K562 (cell line): ENCODE measurements at regions not wholly inside any gene's neighbourhood (a gene's known extent, or its start where the extent isn't known, plus 50 kb on each side); places are given as distances from the start of the nearest gene placed in this dataset.

ENCODE experiments used
- ATAC-seq: fragments of 200-7000 bp; cut with Tn5 transposase; 3 replicates; pipeline ENCODE4 v1.9.1; 2020; ENCODE audit warnings: moderate library complexity
- BruUV-seq: library from RNA; stranded (reverse); fragments of 400-500 nt; replicated peaks from 2 replicates; lab custom pipeline; 2021; lab: Mats Ljungman, UMichigan
- CTCF ChIA-PET: fragments of 300-600 bp; formaldehyde crosslinking; extraction: SDS; loops from one replicate; lab custom pipeline; 2021; ENCODE audit warnings: low intra/inter-chr PET ratio; lab: Yijun Ruan, JAX
- POLR2A ChIA-PET: fragments of 300-600, 350-650 bp; sonication (Branson Sonifier 250); formaldehyde crosslinking; extraction: SDS; loops from one replicate; lab custom pipeline; 2021; ENCODE audit warnings: antibody characterized with exemption, inconsistent platforms; lab: Yijun Ruan, JAX
- DNase-seq, 4 experiments: peaks; one replicate each; pipeline versions ENCODE4 v3.0.0 to v3.0.0-alpha.2; 2011 to 2018; ENCODE audit warnings: low spot score in 3 of 4, mixed read lengths in 3 of 4; ENCODE audit errors: extremely low read depth in 1 of 4
- FAIRE-seq: peaks from 2 replicates; lab custom pipeline; 2011; peaks lifted over from hg19 to GRCh38; lab: Jason Lieb, UNC
- H2AFZ ChIP-seq: 2 replicates; pipeline ENCODE4 v1.6.0; 2011; ENCODE audit warnings: low read depth, low read length, control low read depth, inconsistent platforms
- H3K27ac ChIP-seq: fragments of 200-600 bp; 3 replicates; pipeline ENCODE4 v1.8.0; 2011; ENCODE audit warnings: low read depth, mild to moderate bottlenecking, control low read depth, inconsistent platforms, low read length, moderate library complexity, mixed read lengths; ENCODE audit errors: extremely low read depth
- H3K27me3 ChIP-seq, 2 experiments: fragments of 300-600 bp in 1 of 2; 2 replicates in 1 of 2; 3 replicates in 1 of 2; pipeline versions ENCODE4 v1.6.0 to v1.8.0; 2011; ENCODE audit warnings: inconsistent platforms in 2 of 2, low read length in 2 of 2, mild to moderate bottlenecking in 1 of 2, mixed read lengths in 1 of 2, moderate library complexity in 1 of 2; ENCODE audit not compliant: control insufficient read depth in 2 of 2, insufficient read depth in 2 of 2
- H3K36me3 ChIP-seq: fragments of 300-600 bp; 3 replicates; pipeline ENCODE4 v1.8.0; 2011; ENCODE audit warnings: mild to moderate bottlenecking, low read length, inconsistent platforms; ENCODE audit not compliant: control insufficient read depth, insufficient read depth
- H3K4me1 ChIP-seq, 2 experiments: fragments of 200-600 bp in 1 of 2; replicated peaks in 1 of 2; 2 replicates in 1 of 2; 3 replicates in 1 of 2; pipeline versions ENCODE4 v1.5.1 to v1.8.0; 2011; ENCODE audit warnings: inconsistent platforms in 2 of 2, low read length in 2 of 2, mild to moderate bottlenecking in 1 of 2, mixed read lengths in 1 of 2, moderate library complexity in 1 of 2; ENCODE audit not compliant: control insufficient read depth in 2 of 2, insufficient read depth in 2 of 2
- H3K4me2 ChIP-seq: 2 replicates; pipeline ENCODE4 v1.6.1; 2011; ENCODE audit warnings: low read length, control low read depth, inconsistent platforms, mixed read lengths; ENCODE audit not compliant: insufficient read depth
- H3K4me3 ChIP-seq: fragments of 200-600 bp; sonication (generic), shearing (Covaris generic); 2 replicates; pipeline ENCODE4 v1.5.1; 2016; ENCODE audit warnings: control low read depth, inconsistent platforms
- H3K79me2 ChIP-seq: fragments of 200-600 bp; 3 replicates; pipeline ENCODE4 v1.8.0; 2011; ENCODE audit warnings: low read length, inconsistent platforms; ENCODE audit not compliant: control insufficient read depth, insufficient read depth
- H3K9ac ChIP-seq, 2 experiments: 2 replicates each; pipeline versions ENCODE4 v1.6.0 to v1.6.1; 2011; ENCODE audit warnings: low read depth in 2 of 2, low read length in 2 of 2, control low read depth in 1 of 2, inconsistent platforms in 1 of 2, mild to moderate bottlenecking in 1 of 2, mixed read lengths in 1 of 2; ENCODE audit not compliant: insufficient read depth in 1 of 2
- H3K9me1 ChIP-seq: one replicate; pipeline ENCODE4 v1.6.0; 2011; ENCODE audit warnings: inconsistent platforms, mild to moderate bottlenecking, low read length, moderate library complexity; ENCODE audit not compliant: control insufficient read depth, insufficient read depth
- H3K9me3 ChIP-seq: replicated peaks from 2 replicates; pipeline ENCODE4 v1.5.1; 2011; ENCODE audit warnings: low read depth, low read length, inconsistent platforms; ENCODE audit not compliant: control insufficient read depth, insufficient read depth
- H4K20me1 ChIP-seq: replicated peaks from 2 replicates; pipeline ENCODE4 v1.6.1; 2011; ENCODE audit warnings: low read length, inconsistent platforms, mixed read lengths; ENCODE audit not compliant: control insufficient read depth, insufficient read depth
- CBX1 ChIP-seq: sonication (generic); IDR thresholded peaks from 2 replicates; pipeline ENCODE4 v1.6.1; 2016; ENCODE audit warnings: antibody characterized with exemption, low read depth, mild to moderate bottlenecking
- CCAR2 ChIP-seq: fragments of 200-400 bp; formaldehyde crosslinking; IDR thresholded peaks from 2 replicates; pipeline ENCODE4 v1.6.1; 2017; ENCODE audit warnings: mild to moderate bottlenecking, low read depth, low read length
- DPF2 ChIP-seq: fragments of 450-650 bp; IDR thresholded peaks from 2 replicates; pipeline ENCODE4 v1.6.1; 2016
- FOXJ3 ChIP-seq: sonication (generic); formaldehyde crosslinking; IDR thresholded peaks from 2 replicates; pipeline ENCODE4 v1.4.0; 2020; ENCODE audit warnings: mild to moderate bottlenecking, missing genetic modification reagents
- HSF4 ChIP-seq: fragments of 250-450 bp; sonication (Bioruptor Pico); IDR thresholded peaks from 2 replicates; pipeline ENCODE4 v2.1.2; 2022; ENCODE audit warnings: mild to moderate bottlenecking, moderate library complexity, borderline replicate concordance
- KLF16 ChIP-seq: IDR thresholded peaks from 2 replicates; pipeline ENCODE4 v1.6.1; 2016; ENCODE audit warnings: antibody characterized with exemption
- NRF1 ChIP-seq, 2 experiments: fragments of 450-650 bp; IDR thresholded peaks in 1 of 2; conservative IDR thresholded peaks in 1 of 2; 2 replicates each; pipeline ENCODE4 v1.6.1; 2014; ENCODE audit warnings: mild to moderate bottlenecking in 2 of 2
- TCFL5 ChIP-seq: fragments of 250-450 bp; sonication (Bioruptor Pico); conservative IDR thresholded peaks from 2 replicates; pipeline ENCODE4 v1.6.1; 2021; ENCODE audit warnings: mild to moderate bottlenecking, moderate library complexity, matching md5 sums
- TFAM ChIP-seq: fragments of 250-450 bp; sonication (Bioruptor Pico); conservative IDR thresholded peaks from 2 replicates; pipeline ENCODE4 v1.5.0; 2021; ENCODE audit warnings: mild to moderate bottlenecking, moderate library complexity
- ZNF644 ChIP-seq: fragments of 200-800 bp; sonication (Bioruptor generic); IDR thresholded peaks from 2 replicates; pipeline ENCODE4 v1.6.1; 2016; ENCODE audit warnings: low read depth, missing genetic modification characterization, missing compliant biosample characterization
- ZNF766 ChIP-seq: fragments of 200-800 bp; sonication (Bioruptor generic); conservative IDR thresholded peaks from 2 replicates; pipeline ENCODE4 v1.6.1; 2016; ENCODE audit warnings: missing genetic modification characterization, missing compliant biosample characterization
- WGBS: fragments of 100-300 bp; shearing (Covaris generic); methylation state at CpG from one replicate; pipeline ENCODE4 v1.1.6; 2016; ENCODE audit warnings: low coverage, mixed read lengths; ENCODE audit not compliant: insufficient coverage; ENCODE audit errors: missing lambda C conversion rate; 5-methylcytosine and 5-hydroxymethylcytosine counted together
- in situ Hi-C: fragments of 300-500 bp; cut with MboI; formaldehyde crosslinking; loops from 4 replicates; pipeline ENCODE4 v1.15.0; 2018; ENCODE audit warnings: inconsistent platforms, mixed read lengths
- intact Hi-C: fragments of 100-400 bp; cut with micrococcal nuclease; formaldehyde crosslinking; loops from 2 replicates; pipeline ENCODE4 v1.14.2; 2022
- TF ChIP-seq, protein P1 (sequence below): fragments of 450-650 bp; formaldehyde crosslinking; IDR thresholded peaks from 2 replicates; pipeline ENCODE4 v1.4.0; 2020; ENCODE audit warnings: mild to moderate bottlenecking, moderate library complexity
- TF ChIP-seq, protein P2 (sequence below): sonication (generic); formaldehyde crosslinking; IDR thresholded peaks from 2 replicates; pipeline ENCODE4 v1.9.0; 2022; ENCODE audit warnings: mild to moderate bottlenecking, missing genetic modification reagents

DNA sequence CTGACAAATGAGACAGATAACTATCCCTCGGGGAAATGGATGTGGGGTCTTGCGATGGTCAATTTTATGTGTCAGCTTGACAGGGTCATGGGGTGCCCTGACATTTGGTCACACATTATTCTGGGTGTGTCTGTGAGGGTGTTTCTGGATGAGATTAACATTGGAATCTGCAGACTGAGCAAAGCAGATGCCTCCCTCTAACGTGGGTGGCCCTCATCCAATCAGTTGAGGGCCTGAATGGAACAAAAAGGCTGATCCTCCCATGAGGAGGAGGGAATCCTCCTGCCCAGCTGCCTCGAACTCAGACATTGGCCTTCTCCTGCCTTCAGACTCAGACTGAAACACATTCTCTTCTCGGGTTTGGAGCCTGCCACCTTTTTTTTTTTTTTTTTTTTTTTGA, 69.0 kb downstream of the MINAR1 start:
- H2AFZ ChIP-seq = no peak overlapping the region
- BruUV-seq = no TSS peak
- peaks cover 0 to 4% of the 10 kb centered on the region in 2 experiments; a peak in 1 of 5 replicates for H3K27me3 ChIP-seq
- TF ChIP-seq TCFL5 (CRISPR knock-in tag) (no peak), NRF1 (conservative IDR thresholded peaks at IDR 0.05 in 1 of 2, IDR thresholded peaks at IDR 0.05 in 1 of 2) (no peak), DPF2 (no peak), CCAR2 (no peak)
- WGBS = 0% methylated on average over 5 of the region's 5 CpGs
- no peaks in the 10 kb centered on the region for H3K9me1 ChIP-seq
- H3K27ac ChIP-seq = no peak overlapping the region
- H3K9me3 ChIP-seq = no peaks in the 10 kb centered on the region
- DNase-seq (no peak), FAIRE-seq (no peak), ATAC-seq (no peak)
- ChIA-PET CTCF (no interaction called here), POLR2A (no interaction called here)
- no peaks in the 10 kb centered on the region for H3K79me2 ChIP-seq
- in situ Hi-C loops (no loop called here), intact Hi-C loops (no loop called here)
- no peak overlapping the region for H3K9ac ChIP-seq
- no peak overlapping the region for H3K4me3 ChIP-seq
- no peaks in the 10 kb centered on the region for H3K36me3 ChIP-seq
- no peaks in the 10 kb centered on the region for H4K20me1 ChIP-seq
- no peaks in the 10 kb centered on the region for H3K4me1 ChIP-seq
- no peak overlapping the region for H3K4me2 ChIP-seq

DNA sequence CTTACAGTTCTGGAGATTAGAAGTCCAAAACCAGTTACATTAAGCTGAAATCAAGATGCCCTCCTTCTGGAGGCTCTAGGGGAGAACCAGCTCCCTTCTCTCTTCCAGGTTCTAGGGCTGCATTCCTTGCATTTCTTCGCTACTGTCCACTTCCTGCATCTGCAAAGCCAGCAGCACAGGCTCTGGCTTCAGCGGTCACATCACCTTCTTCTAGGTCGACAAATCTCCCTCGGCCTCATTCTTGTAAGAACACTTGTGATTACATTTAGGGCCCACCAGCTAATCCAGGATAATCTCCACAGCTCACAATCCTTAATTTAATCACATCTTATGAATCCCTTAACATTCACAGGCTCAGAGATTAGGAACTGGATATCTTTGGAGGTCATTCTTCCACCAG, 73.8 kb downstream of the MINAR1 start:
- no peak for ATAC-seq
- ChIA-PET CTCF (interaction anchor here (0.6 kb wide), 1 partner anchor 348 kb away, joined by 3 read pairs; no protein-coding TSS in a partner anchor), POLR2A (no interaction called here)
- Histone ChIP-seq H3K27ac (no peak overlapping the region), H2AFZ (no peak overlapping the region), H3K9me3 (no peaks in the 10 kb centered on the region), H3K4me3 (no peak overlapping the region), H3K4me2 (no peak overlapping the region), H3K27me3 (no peaks in the 10 kb centered on the region; a peak in 1 of 5 replicates), H3K4me1 (no peaks in the 10 kb centered on the region), H3K36me3 (no peaks in the 10 kb centered on the region), H3K79me2 (no peaks in the 10 kb centered on the region), H4K20me1 (no peaks in the 10 kb centered on the region), H3K9me1 (no peaks in the 10 kb centered on the region), H3K9ac (no peak overlapping the region)
- no peak for DNase-seq
- BruUV-seq = no TSS peak
- intact Hi-C loops (no loop called here), in situ Hi-C loops (no loop called here)
- WGBS = 0% methylated on average over 4 of the region's 4 CpGs
- no peak for FAIRE-seq
- TF ChIP-seq NRF1 (conservative IDR thresholded peaks at IDR 0.05 in 1 of 2, IDR thresholded peaks at IDR 0.05 in 1 of 2) = no peak
- TF ChIP-seq KLF16 = no peak
- TF ChIP-seq ZNF644 (tag) = no peak
- TF ChIP-seq, protein P1, sequence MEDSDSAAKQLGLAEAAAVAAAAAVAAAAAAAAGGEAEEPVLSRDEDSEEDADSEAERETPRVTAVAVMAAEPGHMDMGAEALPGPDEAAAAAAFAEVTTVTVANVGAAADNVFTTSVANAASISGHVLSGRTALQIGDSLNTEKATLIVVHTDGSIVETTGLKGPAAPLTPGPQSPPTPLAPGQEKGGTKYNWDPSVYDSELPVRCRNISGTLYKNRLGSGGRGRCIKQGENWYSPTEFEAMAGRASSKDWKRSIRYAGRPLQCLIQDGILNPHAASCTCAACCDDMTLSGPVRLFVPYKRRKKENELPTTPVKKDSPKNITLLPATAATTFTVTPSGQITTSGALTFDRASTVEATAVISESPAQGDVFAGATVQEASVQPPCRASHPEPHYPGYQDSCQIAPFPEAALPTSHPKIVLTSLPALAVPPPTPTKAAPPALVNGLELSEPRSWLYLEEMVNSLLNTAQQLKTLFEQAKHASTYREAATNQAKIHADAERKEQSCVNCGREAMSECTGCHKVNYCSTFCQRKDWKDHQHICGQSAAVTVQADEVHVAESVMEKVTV (CRISPR knock-in tag) = no peak
- TF ChIP-seq HSF4 (CRISPR knock-in tag) = no peak
- no peak for TF ChIP-seq FOXJ3 (CRISPR knock-in tag)
- TF ChIP-seq CBX1 = no peak
- TF ChIP-seq, protein P2, sequence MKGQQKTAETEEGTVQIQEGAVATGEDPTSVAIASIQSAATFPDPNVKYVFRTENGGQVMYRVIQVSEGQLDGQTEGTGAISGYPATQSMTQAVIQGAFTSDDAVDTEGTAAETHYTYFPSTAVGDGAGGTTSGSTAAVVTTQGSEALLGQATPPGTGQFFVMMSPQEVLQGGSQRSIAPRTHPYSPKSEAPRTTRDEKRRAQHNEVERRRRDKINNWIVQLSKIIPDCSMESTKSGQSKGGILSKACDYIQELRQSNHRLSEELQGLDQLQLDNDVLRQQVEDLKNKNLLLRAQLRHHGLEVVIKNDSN (CRISPR knock-in tag) = no peak
- no peak for TF ChIP-seq TFAM (CRISPR knock-in tag)
- TF ChIP-seq ZNF766 (CRISPR knock-in tag) = no peak
